ENCODE measurements at regions not wholly inside any gene's neighbourhood (a gene's known extent, or its start where the extent isn't known, plus 50 kb on each side); places are given as distances from the start of the nearest gene placed in this dataset.

- TF ChIP-seq EP300 (IDR thresholded peaks at IDR 0.05; ENCODE audit: borderline replicate concordance in 1 of 2, low read depth in 1 of 2, low read length in 1 of 2) = no peak
- no peak for TF ChIP-seq RCOR1 (IDR thresholded peaks at IDR 0.05; ENCODE audit: low read length)
- no peak for TF ChIP-seq CTCF (IDR thresholded peaks at IDR 0.05)
- TF ChIP-seq YY1 (IDR thresholded peaks at IDR 0.05; ENCODE audit: low read depth) = no peak
- no peak for TF ChIP-seq POLR2AphosphoS5 (IDR thresholded peaks at IDR 0.05; ENCODE audit: low read depth, low read length)
- no peak for TF ChIP-seq SIN3A (IDR thresholded peaks at IDR 0.05; ENCODE audit: borderline replicate concordance, low read depth, low read length)
- no peak for TF ChIP-seq TAF1 (IDR thresholded peaks at IDR 0.05; ENCODE audit: borderline replicate concordance, low read depth, low read length)
- TF ChIP-seq ELF1 (IDR thresholded peaks at IDR 0.05) = no peak
- TF ChIP-seq USF2 (IDR thresholded peaks at IDR 0.05; ENCODE audit: borderline replicate concordance, low read depth, low read length) = no peak
- TF ChIP-seq FOXM1 (IDR thresholded peaks at IDR 0.05; ENCODE audit: low read depth) = no peak
- TF ChIP-seq SMC3 (IDR thresholded peaks at IDR 0.05; ENCODE audit: low read depth, low read length) = no peak
Measured at GRCh38 chr3:72465853-72466252, 382.4 kb downstream of the SHQ1 start.
